Spleen (tissue), 3 donors: ENCODE measurements at regions not wholly inside any gene's neighbourhood (a gene's known extent, or its start where the extent isn't known, plus 50 kb on each side); places are given as distances from the start of the nearest gene placed in this dataset.

Source experiments
- POLR2A ChIP-seq, 3 donors: fragments of 450-650 bp; IDR thresholded peaks; one replicate each; pipeline ENCODE4 v1.5.1; 2017; ENCODE audit warnings: antibody characterized with exemption in 3 of 3, mild to moderate bottlenecking in 1 of 3
- POLR2AphosphoS5 ChIP-seq, 3 donors: sonication (generic); formaldehyde crosslinking; IDR thresholded peaks; one replicate each; pipeline ENCODE4 v1.5.1; 2017; ENCODE audit warnings: antibody characterized with exemption in 3 of 3

- no peak for TF ChIP-seq POLR2AphosphoS5 (IDR thresholded peaks at IDR 0.05)
- TF ChIP-seq POLR2A (IDR thresholded peaks at IDR 0.05): no peak
Measured at GRCh38 chr7:108724251-108725100, 154.8 kb downstream of the DNAJB9 start.
